ENCODE measurements at regions not wholly inside any gene's neighbourhood (a gene's known extent, or its start where the extent isn't known, plus 50 kb on each side); places are given as distances from the start of the nearest gene placed in this dataset.

DNA sequence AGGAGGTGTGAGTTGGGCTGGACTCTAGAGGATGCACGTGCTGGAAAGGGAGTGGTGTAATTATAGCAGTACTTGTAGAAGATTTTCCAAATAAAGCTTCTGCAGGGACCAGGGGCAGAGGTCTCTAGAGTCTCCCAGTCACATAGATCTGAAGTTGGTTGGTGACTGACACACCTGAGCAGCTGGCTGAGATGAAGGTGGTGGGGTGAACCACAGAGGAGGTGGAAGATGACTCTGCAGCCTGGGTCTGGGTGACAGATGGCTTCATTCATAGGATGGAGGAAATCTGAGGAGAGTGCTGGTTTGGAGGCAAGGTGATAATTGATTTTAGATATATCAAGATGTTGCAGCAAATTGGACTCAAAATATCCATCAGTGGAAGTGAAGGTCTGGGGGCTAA, 178.9 kb upstream of the IVNS1ABP start:
- no peak overlapping the region for H3K27ac ChIP-seq (ENCODE audit: low read depth, low read length)
- no peak overlapping the region for H2AK5ac ChIP-seq (ENCODE audit: low read length)
- no peak overlapping the region for H3K9ac ChIP-seq (ENCODE audit: low read length)
- no peak overlapping the region for H3K56ac ChIP-seq (ENCODE audit: low read length)
- no peak overlapping the region for H2BK5ac ChIP-seq (ENCODE audit: low read length)
- H3K4me3 ChIP-seq (ENCODE audit: low read length) = no peak overlapping the region
- no peak for DNase-seq
- H4K5ac ChIP-seq (ENCODE audit: low read length) = no peak overlapping the region
- H3K4me1 ChIP-seq (ENCODE audit: control insufficient read depth, low read depth, low read length) = no peaks in the 10 kb centered on the region
- H4K8ac ChIP-seq (ENCODE audit: low read depth, low read length) = no peak overlapping the region
- H3K18ac ChIP-seq (ENCODE audit: low read length) = no peak overlapping the region
- no peak overlapping the region for H3K23ac ChIP-seq (ENCODE audit: low read length)
- no peaks in the 10 kb centered on the region for H3K79me1 ChIP-seq (ENCODE audit: low read length)
- no peak overlapping the region for H2BK120ac ChIP-seq (ENCODE audit: low read depth, low read length)
- no peaks in the 10 kb centered on the region for H3K27me3 ChIP-seq (ENCODE audit: insufficient read depth, low read length, poor library complexity)
- WGBS (ENCODE audit: extremely low coverage, insufficient coverage, low lambda C conversion rate) = no CpG with 5 or more reads among the region's 1 CpG
- H2BK15ac ChIP-seq (replicated peaks; ENCODE audit: low read depth) = no peak overlapping the region
- no peaks in the 10 kb centered on the region for H3K79me2 ChIP-seq (ENCODE audit: control insufficient read depth, insufficient read depth, low read length)
- no peak overlapping the region for H3K4me2 ChIP-seq (ENCODE audit: low read length)
- H3K36me3 ChIP-seq (ENCODE audit: control insufficient read depth, insufficient read depth, low read length) = no peaks in the 10 kb centered on the region
- H3K4ac ChIP-seq (ENCODE audit: low read depth, low read length) = no peak overlapping the region

DNA sequence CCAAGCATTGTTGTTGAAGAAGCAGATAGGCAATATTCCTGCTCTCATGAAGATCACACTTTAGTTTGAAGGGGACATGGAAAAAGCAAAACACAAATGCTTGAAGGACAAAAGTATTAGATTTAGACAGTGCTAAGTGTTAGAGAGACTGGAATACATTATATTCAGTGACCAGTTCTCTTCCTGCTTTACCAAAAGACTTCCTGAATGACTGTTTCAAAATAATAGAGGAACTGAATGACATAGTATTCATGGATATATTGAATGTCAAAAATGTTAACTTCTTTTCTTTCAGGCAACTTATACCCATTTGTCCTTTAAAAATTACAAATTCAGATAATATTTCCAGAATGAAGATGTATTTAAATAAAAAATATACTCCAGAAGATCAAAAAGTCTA, 178.0 kb upstream of the IVNS1ABP start:
- Histone ChIP-seq H3K36me3 (ENCODE audit: control insufficient read depth, insufficient read depth, low read length) (no peaks in the 10 kb centered on the region), H4K5ac (ENCODE audit: low read length) (no peak overlapping the region), H3K4me1 (ENCODE audit: control insufficient read depth, low read depth, low read length) (no peaks in the 10 kb centered on the region), H3K18ac (ENCODE audit: low read length) (no peak overlapping the region), H2BK5ac (ENCODE audit: low read length) (no peak overlapping the region), H3K4ac (ENCODE audit: low read depth, low read length) (no peak overlapping the region), H2AK5ac (ENCODE audit: low read length) (no peak overlapping the region), H3K56ac (ENCODE audit: low read length) (no peak overlapping the region), H2BK15ac (replicated peaks; ENCODE audit: low read depth) (no peak overlapping the region), H4K8ac (ENCODE audit: low read depth, low read length) (no peak overlapping the region), H3K79me1 (ENCODE audit: low read length) (no peaks in the 10 kb centered on the region), H3K27me3 (ENCODE audit: insufficient read depth, low read length, poor library complexity) (no peaks in the 10 kb centered on the region), H3K4me2 (ENCODE audit: low read length) (no peak overlapping the region), H3K79me2 (ENCODE audit: control insufficient read depth, insufficient read depth, low read length) (no peaks in the 10 kb centered on the region), H3K27ac (ENCODE audit: low read depth, low read length) (no peak overlapping the region), H3K23ac (ENCODE audit: low read length) (no peak overlapping the region), H3K4me3 (ENCODE audit: low read length) (no peak overlapping the region), H3K9ac (ENCODE audit: low read length) (no peak overlapping the region), H2BK120ac (ENCODE audit: low read depth, low read length) (no peak overlapping the region)
- no peak for DNase-seq

DNA sequence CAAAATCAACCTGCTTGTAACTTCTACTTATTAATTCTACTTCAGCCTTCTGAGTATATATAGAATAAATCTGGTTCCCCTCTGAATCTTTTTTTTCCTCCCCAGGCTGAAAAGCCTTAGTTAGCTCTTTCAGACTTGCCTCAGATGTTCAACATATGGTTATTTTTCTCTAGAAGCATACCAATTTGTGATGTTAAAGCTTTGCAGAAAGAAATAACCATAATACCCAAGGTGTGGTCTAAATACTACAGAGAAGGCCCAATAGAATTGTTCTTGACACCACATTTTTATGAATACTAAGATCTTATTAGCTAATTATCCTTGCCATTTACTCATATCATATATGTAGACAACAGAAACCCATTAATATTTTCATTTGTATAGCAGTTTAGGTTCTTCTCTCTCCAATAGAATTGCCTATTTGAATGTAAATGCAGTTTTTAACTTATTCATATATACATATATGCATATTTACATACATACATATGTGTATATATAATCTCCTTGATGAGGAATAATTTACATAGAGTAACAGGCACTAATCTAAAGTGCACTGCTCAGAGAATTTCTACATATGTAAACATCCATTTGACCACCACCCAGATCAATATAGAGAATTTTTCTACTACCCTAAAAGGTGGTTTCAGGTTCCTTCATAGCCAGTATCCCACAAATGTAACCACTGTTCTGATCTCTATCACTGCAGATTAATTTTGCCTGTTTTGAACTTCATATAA, 175.2 kb upstream of the IVNS1ABP start:
- Histone ChIP-seq H3K79me2 (ENCODE audit: control insufficient read depth, insufficient read depth, low read length) (no peaks in the 10 kb centered on the region), H3K27me3 (ENCODE audit: insufficient read depth, low read length, poor library complexity) (no peaks in the 10 kb centered on the region), H3K9ac (ENCODE audit: low read length) (no peak overlapping the region), H2BK5ac (ENCODE audit: low read length) (no peak overlapping the region), H3K18ac (ENCODE audit: low read length) (no peak overlapping the region), H4K5ac (ENCODE audit: low read length) (no peak overlapping the region), H2AK5ac (ENCODE audit: low read length) (no peak overlapping the region), H2BK120ac (ENCODE audit: low read depth, low read length) (no peak overlapping the region), H2BK15ac (replicated peaks; ENCODE audit: low read depth) (no peak overlapping the region), H3K4me1 (ENCODE audit: control insufficient read depth, low read depth, low read length) (no peaks in the 10 kb centered on the region), H3K4me3 (ENCODE audit: low read length) (no peak overlapping the region), H3K27ac (ENCODE audit: low read depth, low read length) (no peak overlapping the region), H3K23ac (ENCODE audit: low read length) (no peak overlapping the region), H3K4ac (ENCODE audit: low read depth, low read length) (no peak overlapping the region), H4K8ac (ENCODE audit: low read depth, low read length) (no peak overlapping the region), H3K56ac (ENCODE audit: low read length) (no peak overlapping the region), H3K79me1 (ENCODE audit: low read length) (no peaks in the 10 kb centered on the region), H3K4me2 (ENCODE audit: low read length) (no peak overlapping the region), H3K36me3 (ENCODE audit: control insufficient read depth, insufficient read depth, low read length) (no peaks in the 10 kb centered on the region)
- DNase-seq = no peak

DNA sequence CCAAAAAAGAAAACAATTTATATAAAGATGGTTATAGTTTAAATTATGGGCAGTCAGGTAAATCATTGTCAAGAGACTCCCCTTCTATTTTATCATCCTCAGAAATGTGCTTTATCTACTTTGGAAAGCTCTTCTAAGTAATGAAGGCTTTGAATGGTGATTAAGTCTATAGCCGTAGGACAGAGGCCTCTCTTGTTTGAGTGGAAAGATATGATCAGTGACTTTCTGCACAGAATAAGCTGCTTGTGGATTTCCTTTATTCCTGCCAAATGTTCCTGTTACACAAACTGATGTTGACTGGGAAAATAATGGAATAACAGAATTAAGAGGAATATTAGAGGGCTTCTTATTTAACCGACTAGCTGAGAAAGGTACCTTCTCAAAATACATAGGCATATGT, 174.6 kb upstream of the IVNS1ABP start:
- no CpG with 5 or more reads among the region's 2 CpGs for WGBS (ENCODE audit: extremely low coverage, insufficient coverage, low lambda C conversion rate)
- H2AK5ac ChIP-seq (ENCODE audit: low read length) = no peak overlapping the region
- H3K4me2 ChIP-seq (ENCODE audit: low read length) = no peak overlapping the region
- H4K8ac ChIP-seq (ENCODE audit: low read depth, low read length) = no peak overlapping the region
- H4K5ac ChIP-seq (ENCODE audit: low read length) = no peak overlapping the region
- H3K4me1 ChIP-seq (ENCODE audit: control insufficient read depth, low read depth, low read length) = no peaks in the 10 kb centered on the region
- H3K79me2 ChIP-seq (ENCODE audit: control insufficient read depth, insufficient read depth, low read length) = no peaks in the 10 kb centered on the region
- H3K56ac ChIP-seq (ENCODE audit: low read length) = no peak overlapping the region
- no peak for DNase-seq
- H3K27me3 ChIP-seq (ENCODE audit: insufficient read depth, low read length, poor library complexity) = no peaks in the 10 kb centered on the region
- H3K18ac ChIP-seq (ENCODE audit: low read length) = no peak overlapping the region
- H3K4ac ChIP-seq (ENCODE audit: low read depth, low read length) = no peak overlapping the region
- H2BK15ac ChIP-seq (replicated peaks; ENCODE audit: low read depth) = no peak overlapping the region
- H3K79me1 ChIP-seq (ENCODE audit: low read length) = no peaks in the 10 kb centered on the region
- no peaks in the 10 kb centered on the region for H3K36me3 ChIP-seq (ENCODE audit: control insufficient read depth, insufficient read depth, low read length)
- no peak overlapping the region for H3K4me3 ChIP-seq (ENCODE audit: low read length)
- no peak overlapping the region for H2BK120ac ChIP-seq (ENCODE audit: low read depth, low read length)
- H2BK5ac ChIP-seq (ENCODE audit: low read length) = no peak overlapping the region
- no peak overlapping the region for H3K23ac ChIP-seq (ENCODE audit: low read length)
- H3K9ac ChIP-seq (ENCODE audit: low read length) = no peak overlapping the region
- H3K27ac ChIP-seq (ENCODE audit: low read depth, low read length) = no peak overlapping the region

DNA sequence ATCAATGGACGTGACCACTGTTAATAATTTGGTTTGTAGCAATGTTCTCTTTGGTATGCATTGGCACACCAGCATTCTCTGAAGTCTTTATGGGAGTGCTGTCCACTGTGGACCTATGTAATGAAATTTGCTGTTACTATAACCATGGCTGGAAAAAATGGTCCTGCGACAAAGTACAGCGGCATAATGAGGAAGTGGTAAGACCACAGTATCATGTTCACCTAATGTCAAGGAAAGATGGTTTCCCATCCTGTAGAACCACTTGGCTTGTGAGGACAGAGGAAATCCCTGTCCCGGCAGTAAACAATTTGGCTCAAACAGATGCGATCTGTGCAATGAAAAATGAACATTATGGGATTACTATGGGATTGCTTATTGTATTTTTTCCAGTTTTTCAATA, 173.9 kb upstream of the IVNS1ABP start:
- Histone ChIP-seq H2BK120ac (ENCODE audit: low read depth, low read length) (no peak overlapping the region), H3K27me3 (ENCODE audit: insufficient read depth, low read length, poor library complexity) (no peaks in the 10 kb centered on the region), H3K4me2 (ENCODE audit: low read length) (no peak overlapping the region), H3K4me3 (ENCODE audit: low read length) (no peak overlapping the region), H3K23ac (ENCODE audit: low read length) (no peak overlapping the region), H4K5ac (ENCODE audit: low read length) (no peak overlapping the region), H3K56ac (ENCODE audit: low read length) (no peak overlapping the region), H3K4ac (ENCODE audit: low read depth, low read length) (no peak overlapping the region), H2BK5ac (ENCODE audit: low read length) (no peak overlapping the region), H3K79me1 (ENCODE audit: low read length) (no peaks in the 10 kb centered on the region), H3K36me3 (ENCODE audit: control insufficient read depth, insufficient read depth, low read length) (no peaks in the 10 kb centered on the region), H2AK5ac (ENCODE audit: low read length) (no peak overlapping the region), H3K9ac (ENCODE audit: low read length) (no peak overlapping the region), H3K27ac (ENCODE audit: low read depth, low read length) (no peak overlapping the region), H3K79me2 (ENCODE audit: control insufficient read depth, insufficient read depth, low read length) (no peaks in the 10 kb centered on the region), H3K18ac (ENCODE audit: low read length) (no peak overlapping the region), H4K8ac (ENCODE audit: low read depth, low read length) (no peak overlapping the region), H3K4me1 (ENCODE audit: control insufficient read depth, low read depth, low read length) (no peaks in the 10 kb centered on the region), H2BK15ac (replicated peaks; ENCODE audit: low read depth) (no peak overlapping the region)
- WGBS (ENCODE audit: extremely low coverage, insufficient coverage, low lambda C conversion rate) = no CpG with 5 or more reads among the region's 5 CpGs
- no peak for DNase-seq

DNA sequence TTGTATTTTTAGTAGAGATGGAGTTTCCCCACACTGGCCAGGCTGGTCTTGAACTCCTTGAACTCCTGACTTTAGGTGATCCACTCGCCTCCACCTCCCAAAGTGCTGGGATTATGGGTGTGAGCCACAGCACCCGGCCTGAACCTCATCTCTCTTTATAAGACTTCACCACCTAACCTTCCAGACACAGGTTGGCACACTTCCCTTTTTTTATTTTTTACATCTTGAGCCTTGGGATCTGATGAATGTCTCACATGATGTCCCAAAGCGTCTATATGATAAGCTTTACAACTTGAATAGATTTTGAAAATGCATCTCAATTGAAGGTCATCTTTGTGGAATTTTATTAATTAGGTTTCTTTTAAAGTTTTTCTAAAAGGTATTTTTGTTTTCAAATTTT, 172.4 kb upstream of the IVNS1ABP start:
- Histone ChIP-seq H4K8ac (ENCODE audit: low read depth, low read length) (no peak overlapping the region), H3K27me3 (ENCODE audit: insufficient read depth, low read length, poor library complexity) (no peaks in the 10 kb centered on the region), H2BK120ac (ENCODE audit: low read depth, low read length) (no peak overlapping the region), H3K18ac (ENCODE audit: low read length) (no peak overlapping the region), H3K4me3 (ENCODE audit: low read length) (no peak overlapping the region), H3K23ac (ENCODE audit: low read length) (no peak overlapping the region), H2BK5ac (ENCODE audit: low read length) (no peak overlapping the region), H3K4me1 (ENCODE audit: control insufficient read depth, low read depth, low read length) (no peaks in the 10 kb centered on the region), H3K36me3 (ENCODE audit: control insufficient read depth, insufficient read depth, low read length) (no peaks in the 10 kb centered on the region), H3K9ac (ENCODE audit: low read length) (no peak overlapping the region), H3K56ac (ENCODE audit: low read length) (no peak overlapping the region), H2AK5ac (ENCODE audit: low read length) (no peak overlapping the region), H2BK15ac (replicated peaks; ENCODE audit: low read depth) (no peak overlapping the region), H3K4ac (ENCODE audit: low read depth, low read length) (no peak overlapping the region), H3K79me1 (ENCODE audit: low read length) (no peaks in the 10 kb centered on the region), H3K79me2 (ENCODE audit: control insufficient read depth, insufficient read depth, low read length) (no peaks in the 10 kb centered on the region), H4K5ac (ENCODE audit: low read length) (no peak overlapping the region), H3K27ac (ENCODE audit: low read depth, low read length) (no peak overlapping the region), H3K4me2 (ENCODE audit: low read length) (no peak overlapping the region)
- DNase-seq = no peak
- no CpG with 5 or more reads among the region's 3 CpGs for WGBS (ENCODE audit: extremely low coverage, insufficient coverage, low lambda C conversion rate)
